GM12865 (cell line): ENCODE measurements at regions not wholly inside any gene's neighbourhood (a gene's known extent, or its start where the extent isn't known, plus 50 kb on each side); places are given as distances from the start of the nearest gene placed in this dataset.

Experiments used
- DNase-seq: peaks from one replicate; pipeline ENCODE4 v3.0.0; 2010; ENCODE audit warnings: low read depth
- H3K4me3 ChIP-seq: 2 replicates; pipeline ENCODE4 v1.5.1; 2011; ENCODE audit warnings: mild to moderate bottlenecking, low read depth, low read length, control low read depth
- TF ChIP-seq, protein P1 (sequence below): IDR thresholded peaks from 2 replicates; pipeline ENCODE4 v1.5.1; 2011; ENCODE audit warnings: low read length, control low read depth, low read depth, inconsistent platforms; ENCODE audit not compliant: insufficient read depth; ENCODE audit errors: missing control alignments

DNA sequence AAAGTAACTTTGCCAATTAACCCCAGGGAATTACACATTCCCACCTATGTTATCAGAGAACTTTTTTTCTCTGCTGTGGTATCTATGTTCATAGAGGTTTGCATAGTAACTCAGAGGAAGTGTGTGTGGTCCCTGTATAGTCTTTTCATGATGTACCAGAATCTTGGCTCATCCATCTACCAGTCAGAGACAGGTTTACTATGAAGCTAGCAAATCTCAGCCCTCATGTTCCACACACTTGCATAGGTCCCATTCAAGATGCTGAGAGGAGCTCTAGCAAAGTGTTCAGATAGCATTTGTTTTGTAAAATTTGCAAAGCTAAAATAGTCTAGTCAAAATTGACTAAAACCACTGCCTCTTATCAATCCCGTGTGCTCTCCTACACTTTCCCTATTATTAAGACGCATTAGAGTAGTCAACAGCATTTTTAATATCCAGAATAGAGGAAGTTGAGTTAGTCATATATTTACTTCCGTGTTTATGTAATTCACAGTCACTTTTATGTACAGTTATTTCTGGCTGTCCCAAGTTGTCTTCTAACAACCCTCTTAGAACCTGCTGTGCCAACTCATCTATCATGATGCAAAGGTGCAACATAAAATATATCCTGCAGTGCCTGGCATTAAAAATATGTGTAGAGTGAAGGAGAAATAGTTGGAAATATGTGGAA lies 184.2 kb downstream of the FAM76B start:
- no peak for DNase-seq
- TF ChIP-seq, protein P1, sequence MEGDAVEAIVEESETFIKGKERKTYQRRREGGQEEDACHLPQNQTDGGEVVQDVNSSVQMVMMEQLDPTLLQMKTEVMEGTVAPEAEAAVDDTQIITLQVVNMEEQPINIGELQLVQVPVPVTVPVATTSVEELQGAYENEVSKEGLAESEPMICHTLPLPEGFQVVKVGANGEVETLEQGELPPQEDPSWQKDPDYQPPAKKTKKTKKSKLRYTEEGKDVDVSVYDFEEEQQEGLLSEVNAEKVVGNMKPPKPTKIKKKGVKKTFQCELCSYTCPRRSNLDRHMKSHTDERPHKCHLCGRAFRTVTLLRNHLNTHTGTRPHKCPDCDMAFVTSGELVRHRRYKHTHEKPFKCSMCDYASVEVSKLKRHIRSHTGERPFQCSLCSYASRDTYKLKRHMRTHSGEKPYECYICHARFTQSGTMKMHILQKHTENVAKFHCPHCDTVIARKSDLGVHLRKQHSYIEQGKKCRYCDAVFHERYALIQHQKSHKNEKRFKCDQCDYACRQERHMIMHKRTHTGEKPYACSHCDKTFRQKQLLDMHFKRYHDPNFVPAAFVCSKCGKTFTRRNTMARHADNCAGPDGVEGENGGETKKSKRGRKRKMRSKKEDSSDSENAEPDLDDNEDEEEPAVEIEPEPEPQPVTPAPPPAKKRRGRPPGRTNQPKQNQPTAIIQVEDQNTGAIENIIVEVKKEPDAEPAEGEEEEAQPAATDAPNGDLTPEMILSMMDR = no peak
- H3K4me3 ChIP-seq = no peak overlapping the region

DNA sequence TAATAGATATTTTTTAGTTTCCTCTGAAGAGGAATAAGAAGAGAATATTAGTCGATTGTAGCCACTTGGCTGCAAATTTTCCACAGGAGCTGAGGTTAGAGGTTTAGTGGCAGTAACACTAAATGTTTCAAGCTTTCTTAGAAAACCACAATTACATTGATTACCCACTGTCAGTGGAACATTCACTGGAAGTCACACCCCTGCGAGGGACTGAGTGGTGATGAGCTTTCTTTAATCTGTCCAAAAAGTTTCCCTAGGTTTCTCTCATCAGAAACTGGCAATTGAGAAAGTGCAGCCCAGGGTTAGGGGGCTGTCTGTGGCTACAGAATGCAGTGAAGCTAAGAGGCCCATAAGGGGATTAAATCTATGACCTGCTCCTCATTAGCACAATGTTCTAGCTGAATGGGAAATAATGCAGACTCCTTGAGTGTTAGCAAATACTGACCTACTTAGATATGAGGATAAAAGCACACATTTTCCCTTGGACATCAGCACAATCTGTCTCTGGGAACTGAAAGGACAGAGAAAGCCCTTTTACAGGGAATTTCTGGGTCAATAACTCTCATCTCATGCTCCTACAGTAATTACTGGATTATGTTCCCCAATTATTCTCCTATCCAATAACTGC lies 189.5 kb downstream of the FAM76B start:
- H3K4me3 ChIP-seq = no peak overlapping the region
- TF ChIP-seq, protein P1 = no peak
- no peak for DNase-seq

DNA sequence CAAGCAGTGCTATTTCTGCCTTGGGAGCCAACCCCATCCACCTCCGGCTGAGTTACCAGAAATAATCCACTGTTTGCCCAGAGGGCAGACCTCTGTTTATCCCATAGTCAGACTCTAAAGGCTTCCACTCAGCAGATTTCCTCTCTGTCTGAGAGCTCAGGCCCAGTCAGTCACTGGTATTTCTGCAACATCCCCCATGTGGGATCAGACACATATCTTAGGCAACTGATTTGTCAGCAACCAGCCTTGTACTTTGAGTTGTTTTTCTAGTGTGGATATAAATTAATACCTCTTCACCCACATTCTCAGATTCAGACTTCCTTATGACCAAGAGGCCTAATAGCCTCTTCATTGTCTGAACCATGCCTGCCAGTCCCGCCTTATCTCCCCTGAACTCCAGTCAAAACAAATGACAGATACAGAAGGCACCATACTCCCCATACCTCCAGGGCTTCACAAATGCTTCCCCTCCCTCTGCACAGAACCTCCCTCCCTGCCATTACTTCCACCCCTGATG lies 193.6 kb downstream of the FAM76B start:
- no peak for DNase-seq
- TF ChIP-seq, protein P1 = no peak
- no peak overlapping the region for H3K4me3 ChIP-seq

DNA sequence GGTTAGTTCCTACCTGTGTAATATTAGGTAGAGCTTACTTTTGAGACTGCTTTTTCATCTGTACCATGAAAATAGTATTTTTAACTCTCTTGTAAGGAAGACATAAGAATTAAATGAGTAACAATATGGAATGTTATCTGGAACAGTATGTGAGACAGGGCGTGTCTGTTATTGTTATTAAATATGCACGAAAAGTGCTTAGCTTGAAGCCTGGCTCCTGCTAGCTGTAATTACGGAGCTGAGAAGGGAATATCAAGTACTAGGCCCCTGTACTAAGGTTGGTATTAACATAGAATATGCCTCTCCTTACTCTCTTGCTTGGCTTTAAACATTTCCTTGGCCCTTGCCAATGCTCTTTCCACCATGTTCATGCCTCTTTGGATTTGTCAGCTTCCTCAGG lies 194.0 kb downstream of the FAM76B start:
- DNase-seq = no peak
- TF ChIP-seq, protein P1 = no peak
- H3K4me3 ChIP-seq = no peak overlapping the region

DNA sequence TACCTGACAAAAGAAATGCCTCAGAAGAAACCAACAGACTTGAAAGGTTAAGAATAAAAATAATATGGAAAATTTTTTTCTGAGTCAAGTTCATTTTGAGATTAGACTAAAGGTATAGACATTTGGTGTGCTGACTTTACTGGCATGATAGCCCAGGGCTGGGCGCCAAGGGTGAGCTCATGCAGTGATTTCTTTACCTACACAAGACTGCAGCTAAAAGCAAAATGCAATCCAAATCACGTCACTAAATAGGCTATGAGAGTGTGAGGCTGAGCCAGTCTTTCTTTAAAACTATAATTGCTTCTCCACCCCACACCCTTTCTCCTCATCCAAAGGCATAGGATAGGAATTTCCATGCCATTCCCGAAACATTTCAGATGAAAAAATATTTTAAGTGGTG lies 196.5 kb downstream of the FAM76B start:
- TF ChIP-seq, protein P1 = no peak
- no peak overlapping the region for H3K4me3 ChIP-seq
- no peak for DNase-seq

DNA sequence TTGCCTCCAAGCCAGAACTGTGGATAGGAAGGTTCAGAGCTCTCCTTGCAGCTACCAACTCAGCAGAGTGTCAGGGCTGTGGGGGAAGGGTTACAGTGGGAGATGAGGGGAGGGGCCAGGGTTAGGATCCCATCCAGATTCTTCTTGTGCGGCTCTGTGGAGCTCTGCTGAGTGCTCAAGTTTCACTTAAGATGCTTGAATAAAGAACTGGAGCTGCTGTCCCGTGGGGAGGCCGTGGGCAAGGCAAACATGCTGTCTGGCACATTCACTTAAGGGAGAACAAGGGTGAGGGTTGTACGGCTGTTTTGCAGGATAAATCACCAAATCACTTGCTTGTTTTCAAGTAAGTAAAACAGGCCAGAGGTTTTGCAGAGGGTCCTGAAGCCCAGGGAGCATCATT lies 197.1 kb downstream of the FAM76B start:
- TF ChIP-seq, protein P1 = no peak
- no peak for DNase-seq

More for the DNA sequence above, 197.1 kb downstream of the FAM76B start:
- no peak overlapping the region for H3K4me3 ChIP-seq
